Mesothelial cell of epicardium (in vitro differentiated cells): ENCODE measurements at regions not wholly inside any gene's neighbourhood (a gene's known extent, or its start where the extent isn't known, plus 50 kb on each side); places are given as distances from the start of the nearest gene placed in this dataset.

ENCODE experiments used
- DNase-seq, 2 experiments: peaks; one replicate each; pipeline ENCODE4 v3.0.0; 2021; ENCODE audit warnings: low spot score in 2 of 2; ENCODE audit not compliant: unreplicated experiment in 2 of 2
- H3K27ac Mint-ChIP-seq: 2 replicates; pipeline ENCODE4 v1.8.0; 2021; ENCODE audit warnings: mixed read lengths
- H3K27me3 Mint-ChIP-seq: 2 replicates; pipeline ENCODE4 v1.8.0; 2021; ENCODE audit warnings: low read depth, mixed read lengths
- H3K36me3 Mint-ChIP-seq: 2 replicates; pipeline ENCODE4 v1.8.0; 2021; ENCODE audit warnings: mixed read lengths
- H3K4me1 Mint-ChIP-seq: 2 replicates; pipeline ENCODE4 v1.8.0; 2021; ENCODE audit warnings: mixed read lengths
- H3K4me3 Mint-ChIP-seq: 2 replicates; pipeline ENCODE4 v1.8.0; 2021; ENCODE audit warnings: mild to moderate bottlenecking, moderate library complexity, mixed read lengths
- H3K9me3 Mint-ChIP-seq: 2 replicates; pipeline ENCODE4 v1.8.0; 2021; ENCODE audit warnings: mixed read lengths
- TF ChIP-seq, protein P1 (sequence below): fragments of 200-600 bp; sonication (generic); IDR thresholded peaks from one replicate; pipeline ENCODE4 v1.5.0; 2021; ENCODE audit warnings: antibody characterized with exemption; ENCODE audit not compliant: unreplicated experiment

DNA sequence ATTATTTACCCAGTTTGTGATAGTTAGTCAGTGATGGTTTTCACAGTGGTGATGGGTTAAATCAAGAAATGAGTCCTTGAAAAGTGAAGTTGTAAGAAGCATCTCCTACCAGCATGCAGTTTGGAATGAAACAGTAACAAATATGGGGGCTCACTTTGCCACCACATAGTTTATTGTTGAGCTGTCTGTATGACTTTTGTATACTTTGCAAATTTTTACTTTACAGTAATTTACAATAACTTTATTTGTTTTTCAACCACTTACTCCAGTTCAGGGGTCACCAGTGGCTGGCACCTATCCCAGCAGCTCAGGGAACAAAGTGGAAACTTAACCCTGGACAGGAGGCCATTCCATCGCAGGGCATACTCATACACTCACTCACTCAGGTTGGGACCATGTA is 64.5 kb upstream of the ANKRD50 start:
- no peak for DNase-seq
- Mint-ChIP-seq H3K27ac (no peak overlapping the region), H3K9me3 (peaks cover 46% of the 10 kb centered on the region), H3K4me3 (no peak overlapping the region), H3K36me3 (peaks cover 25% of the 10 kb centered on the region), H3K4me1 (no peaks in the 10 kb centered on the region), H3K27me3 (no peaks in the 10 kb centered on the region)
- TF ChIP-seq, protein P1, sequence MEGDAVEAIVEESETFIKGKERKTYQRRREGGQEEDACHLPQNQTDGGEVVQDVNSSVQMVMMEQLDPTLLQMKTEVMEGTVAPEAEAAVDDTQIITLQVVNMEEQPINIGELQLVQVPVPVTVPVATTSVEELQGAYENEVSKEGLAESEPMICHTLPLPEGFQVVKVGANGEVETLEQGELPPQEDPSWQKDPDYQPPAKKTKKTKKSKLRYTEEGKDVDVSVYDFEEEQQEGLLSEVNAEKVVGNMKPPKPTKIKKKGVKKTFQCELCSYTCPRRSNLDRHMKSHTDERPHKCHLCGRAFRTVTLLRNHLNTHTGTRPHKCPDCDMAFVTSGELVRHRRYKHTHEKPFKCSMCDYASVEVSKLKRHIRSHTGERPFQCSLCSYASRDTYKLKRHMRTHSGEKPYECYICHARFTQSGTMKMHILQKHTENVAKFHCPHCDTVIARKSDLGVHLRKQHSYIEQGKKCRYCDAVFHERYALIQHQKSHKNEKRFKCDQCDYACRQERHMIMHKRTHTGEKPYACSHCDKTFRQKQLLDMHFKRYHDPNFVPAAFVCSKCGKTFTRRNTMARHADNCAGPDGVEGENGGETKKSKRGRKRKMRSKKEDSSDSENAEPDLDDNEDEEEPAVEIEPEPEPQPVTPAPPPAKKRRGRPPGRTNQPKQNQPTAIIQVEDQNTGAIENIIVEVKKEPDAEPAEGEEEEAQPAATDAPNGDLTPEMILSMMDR: no peak

DNA sequence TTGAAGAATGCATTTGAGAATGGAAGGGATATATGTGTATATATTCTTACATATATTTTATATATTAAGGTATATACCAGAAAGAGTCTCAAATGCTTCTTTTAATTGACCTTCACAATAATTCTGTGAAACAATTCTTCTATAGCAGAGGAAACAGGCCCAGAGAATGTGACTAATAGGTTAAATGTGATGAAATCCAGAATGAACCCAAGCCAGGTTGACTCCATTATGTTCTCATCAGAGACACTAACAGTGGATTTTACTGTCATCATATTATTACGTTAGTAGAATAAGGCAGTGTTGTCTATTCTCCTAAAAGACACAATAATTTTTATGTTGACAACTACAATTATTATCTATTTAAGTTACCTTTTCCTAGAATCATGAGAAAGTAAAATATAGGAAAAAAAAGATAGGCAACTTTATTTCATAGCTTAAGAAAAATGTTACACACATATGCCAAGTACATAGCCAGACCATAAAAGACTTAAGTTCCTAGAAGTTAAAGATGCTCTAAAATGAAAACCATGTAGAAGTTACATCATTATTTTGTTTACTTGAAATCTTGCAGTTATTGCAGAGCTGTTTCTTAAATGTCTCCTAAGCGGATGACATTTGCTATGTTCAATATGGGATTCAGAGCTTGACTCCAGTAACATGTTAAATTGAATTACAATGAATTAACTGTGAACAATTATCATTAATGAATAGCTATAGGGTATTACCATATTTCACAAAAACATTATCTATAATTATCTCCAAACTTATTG is 56.2 kb upstream of the ANKRD50 start:
- H3K27me3 Mint-ChIP-seq: no peaks in the 10 kb centered on the region
- no peak for DNase-seq

DNA sequence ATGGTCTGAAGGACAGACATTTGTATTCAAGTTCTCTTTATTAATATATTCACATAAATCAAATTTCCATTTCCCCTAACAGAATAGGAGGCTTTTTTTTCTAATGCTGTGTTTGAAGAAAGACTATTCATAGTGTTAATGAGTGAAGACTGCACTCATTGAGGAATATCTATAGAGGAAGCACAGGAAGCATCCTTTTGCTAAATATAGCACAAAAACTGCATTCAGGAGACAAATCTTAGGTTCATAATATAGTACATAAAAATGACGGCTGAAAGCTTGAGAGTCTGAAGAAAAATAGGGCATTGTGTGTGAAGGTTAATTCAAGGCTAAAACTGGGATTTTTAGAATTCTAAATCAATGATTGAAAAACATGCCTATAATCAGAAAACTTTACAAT is 50.4 kb upstream of the ANKRD50 start:
- Mint-ChIP-seq H3K36me3 (no peaks in the 10 kb centered on the region), H3K27me3 (no peaks in the 10 kb centered on the region), H3K27ac (no peak overlapping the region), H3K9me3 (peaks cover 5% of the 10 kb centered on the region), H3K4me1 (peaks cover 8% of the 10 kb centered on the region), H3K4me3 (no peak overlapping the region)
- DNase-seq: no peak
- TF ChIP-seq, protein P1: no peak

More for the DNA sequence above, 56.2 kb upstream of the ANKRD50 start:
- Mint-ChIP-seq H3K9me3 (peaks cover 19% of the 10 kb centered on the region), H3K4me3 (no peak overlapping the region), H3K4me1 (peaks cover 11% of the 10 kb centered on the region), H3K27ac (no peak overlapping the region), H3K36me3 (peaks cover 7% of the 10 kb centered on the region)
- TF ChIP-seq, protein P1: no peak
